Ovary (tissue), 7 donors: ENCODE measurements at regions not wholly inside any gene's neighbourhood (a gene's known extent, or its start where the extent isn't known, plus 50 kb on each side); places are given as distances from the start of the nearest gene placed in this dataset.

Experiments used
- DNase-seq, 5 donors: peaks; one replicate each; pipeline ENCODE4 v3.0.0-alpha.2; 2019 to 2020
- H3K27ac ChIP-seq, 2 donors: fragments of 200-600 bp; one replicate each; pipeline versions ENCODE4 v1.5.1 to v1.8.0; 2019 to 2022
- H3K27me3 ChIP-seq: fragments of 200-600 bp; one replicate; pipeline ENCODE4 v1.8.0; 2022
- H3K36me3 ChIP-seq: fragments of 200-600 bp; sonication (generic); one replicate; pipeline ENCODE4 v1.5.1; 2019
- H3K4me1 ChIP-seq: one replicate; pipeline ENCODE4 v1.8.1; 2013; ENCODE audit warnings: mild to moderate bottlenecking, moderate library complexity; ENCODE audit not compliant: insufficient read depth
- H3K4me3 ChIP-seq: fragments of 200-600 bp; sonication (generic); one replicate; pipeline ENCODE4 v1.5.1; 2017
- H3K9me3 ChIP-seq, 2 donors: fragments of 200-600 bp in 1 of 2; sonication (generic) in 1 of 2; one replicate each; pipeline versions ENCODE4 v1.5.1 to v1.8.1; 2013 to 2019; ENCODE audit warnings: mild to moderate bottlenecking in 1 of 2, moderate library complexity in 1 of 2
- CTCF ChIP-seq, 3 donors: fragments of 450-650 bp in 2 of 3; fragments of 200-600 bp in 1 of 3; IDR thresholded peaks; one replicate each; pipeline versions ENCODE4 v1.5.1 to v1.8.0; 2016 to 2022; ENCODE audit warnings: antibody characterized with exemption in 3 of 3, mild to moderate bottlenecking in 1 of 3
- EP300 ChIP-seq: sonication (generic); formaldehyde crosslinking; IDR thresholded peaks from one replicate; pipeline ENCODE4 v1.6.1; 2017; ENCODE audit warnings: antibody characterized with exemption
- POLR2A ChIP-seq: fragments of 450-650 bp; IDR thresholded peaks from one replicate; pipeline ENCODE4 v1.6.1; 2017; ENCODE audit warnings: antibody characterized with exemption, mild to moderate bottlenecking, moderate library complexity
- WGBS, 3 donors: extraction: QIAGEN DNeasy Blood & Tissue Kit in 1 of 3; methylation state at CpG; one replicate each; pipeline versions ENCODE4 v1.1.5 to v1.1.7; 2013 to 2017; 5-methylcytosine and 5-hydroxymethylcytosine counted together
- intact Hi-C, 4 donors: fragments of 100-400 bp; cut with DNase I; formaldehyde crosslinking; loops; one replicate each; pipeline versions ENCODE4 v1.11.0 to v1.15.1; 2022 to 2023
- donor health status: DM: no; HTN: no; CAD: no; lungs with moderate emphysema.
- donor health status: DM: no; HTN: no; CAD: no.
- donor health status: Bipolar disorder and iron deficiency.
- donor health status: DM: no; HTN: no; CAD: no.
- donor health status: DM: yes; HTN: yes; CAD: no.

GRCh38 chr1:38253314-38253713 lies 206.7 kb upstream of the POU3F1 start:
- H3K36me3 ChIP-seq: no peaks in the 10 kb centered on the region
- intact Hi-C loops: no loop called here
- no peaks in the 10 kb centered on the region for H3K27me3 ChIP-seq
- DNase-seq: no peak
- 84 to 89% (median 86%) methylated on average over 2 of the region's 2 CpGs for WGBS, 3 donors
- no peak for TF ChIP-seq CTCF (IDR thresholded peaks at IDR 0.05)
- TF ChIP-seq EP300: no peak
- TF ChIP-seq POLR2A: no peak
- no peaks in the 10 kb centered on the region for H3K4me1 ChIP-seq
- no peak overlapping the region for H3K4me3 ChIP-seq
- H3K27ac ChIP-seq: no peak overlapping the region
- no peaks in the 10 kb centered on the region for H3K9me3 ChIP-seq

- no peaks in the 10 kb centered on the region for H3K36me3 ChIP-seq
- no peak overlapping the region for H3K4me3 ChIP-seq
- H3K4me1 ChIP-seq: no peaks in the 10 kb centered on the region
- WGBS, 3 donors: 78 to 85% (median 82%) methylated on average over 3 of the region's 3 CpGs
- no peak overlapping the region for H3K27ac ChIP-seq
- DNase-seq: no peak
- H3K27me3 ChIP-seq: no peaks in the 10 kb centered on the region
- H3K9me3 ChIP-seq: no peaks in the 10 kb centered on the region
- intact Hi-C loops: no loop called here
- TF ChIP-seq CTCF (IDR thresholded peaks at IDR 0.05): no peak
- no peak for TF ChIP-seq EP300
- TF ChIP-seq POLR2A: no peak
These were observed 203.8 kb upstream of the POU3F1 start for GRCh38 chr1:38250356-38250755.

GRCh38 chr1:38249001-38249400 lies 202.4 kb upstream of the POU3F1 start:
- TF ChIP-seq CTCF (IDR thresholded peaks at IDR 0.05): no peak
- TF ChIP-seq POLR2A: no peak
- Histone ChIP-seq H3K36me3 (no peaks in the 10 kb centered on the region), H3K27ac (no peak overlapping the region), H3K4me1 (no peaks in the 10 kb centered on the region), H3K9me3 (no peaks in the 10 kb centered on the region), H3K4me3 (no peak overlapping the region), H3K27me3 (no peaks in the 10 kb centered on the region)
- intact Hi-C loops: no loop called here
- whole genome bisulfite sequencing, 3 donors: 57 to 78% (median 60%) methylated on average over 7 of the region's 7 CpGs
- DNase-seq: no peak

- H3K4me3 ChIP-seq: no peak overlapping the region
These were observed 200.7 kb upstream of the POU3F1 start for GRCh38 chr1:38246955-38247952.

More at GRCh38 chr1:38246955-38247952, 200.7 kb upstream of the POU3F1 start:
- H3K9me3 ChIP-seq: no peaks in the 10 kb centered on the region
- H3K36me3 ChIP-seq: no peaks in the 10 kb centered on the region
- no peak for TF ChIP-seq POLR2A
- TF ChIP-seq EP300: no peak
- TF ChIP-seq CTCF (IDR thresholded peaks at IDR 0.05): no peak
- DNase-seq: peak in 1 of 5 donors; percentile 17
- H3K27ac ChIP-seq: no peak overlapping the region
- WGBS, 3 donors: 38 to 43% (median 43%) methylated on average over 24 of the region's 24 CpGs
- no peaks in the 10 kb centered on the region for H3K4me1 ChIP-seq
- intact Hi-C loops: no loop called here
- no peaks in the 10 kb centered on the region for H3K27me3 ChIP-seq
